Activated CD4-positive, alpha-beta memory T cell treated with anti-CD3 and anti-CD28 coated beads, Interleukin-2, amount 10 ng/mL, durations not matched to agents 7 days and 5 days (primary cell): ENCODE measurements at regions not wholly inside any gene's neighbourhood (a gene's known extent, or its start where the extent isn't known, plus 50 kb on each side); places are given as distances from the start of the nearest gene placed in this dataset.
A peak's percentile ranks its signal among the peaks of the same experiment; 100 is the strongest.
"Not testable (repeated sequence)": the region's sequence is repeated elsewhere in the genome, so short reads cannot be mapped to it uniquely, and the experiment has no call there.

ENCODE experiments used
- CTCF ChIA-PET: fragments of 350-600 bp; sonication (Branson Sonifier 250); formaldehyde crosslinking; loops from one replicate; lab custom pipeline; 2021; ENCODE audit warnings: antibody characterized with exemption, inconsistent platforms; lab: Charles Lee
- POLR2A ChIA-PET: fragments of 350-600 bp; sonication (Branson Sonifier 250); formaldehyde crosslinking; loops from one replicate; lab custom pipeline; 2021; ENCODE audit warnings: antibody characterized with exemption; lab: Charles Lee
- DNase-seq: peaks from one replicate; pipeline ENCODE4 v3.0.0-alpha.2; 2020
- H3K27ac Mint-ChIP-seq: one replicate; pipeline ENCODE4 v1.8.0; 2021; ENCODE audit warnings: mild to moderate bottlenecking, mixed read lengths
- H3K27me3 Mint-ChIP-seq: one replicate; pipeline ENCODE4 v1.8.0; 2021; ENCODE audit warnings: mixed read lengths
- H3K36me3 Mint-ChIP-seq: one replicate; pipeline ENCODE4 v1.8.0; 2021; ENCODE audit warnings: low read depth, mixed read lengths
- H3K4me1 Mint-ChIP-seq: one replicate; pipeline ENCODE4 v1.8.0; 2021; ENCODE audit warnings: mixed read lengths
- H3K4me3 Mint-ChIP-seq: one replicate; pipeline ENCODE4 v1.8.0; 2021; ENCODE audit warnings: mild to moderate bottlenecking, mixed read lengths
- H3K9me3 Mint-ChIP-seq: one replicate; pipeline ENCODE4 v1.8.0; 2021; ENCODE audit warnings: mixed read lengths

DNA sequence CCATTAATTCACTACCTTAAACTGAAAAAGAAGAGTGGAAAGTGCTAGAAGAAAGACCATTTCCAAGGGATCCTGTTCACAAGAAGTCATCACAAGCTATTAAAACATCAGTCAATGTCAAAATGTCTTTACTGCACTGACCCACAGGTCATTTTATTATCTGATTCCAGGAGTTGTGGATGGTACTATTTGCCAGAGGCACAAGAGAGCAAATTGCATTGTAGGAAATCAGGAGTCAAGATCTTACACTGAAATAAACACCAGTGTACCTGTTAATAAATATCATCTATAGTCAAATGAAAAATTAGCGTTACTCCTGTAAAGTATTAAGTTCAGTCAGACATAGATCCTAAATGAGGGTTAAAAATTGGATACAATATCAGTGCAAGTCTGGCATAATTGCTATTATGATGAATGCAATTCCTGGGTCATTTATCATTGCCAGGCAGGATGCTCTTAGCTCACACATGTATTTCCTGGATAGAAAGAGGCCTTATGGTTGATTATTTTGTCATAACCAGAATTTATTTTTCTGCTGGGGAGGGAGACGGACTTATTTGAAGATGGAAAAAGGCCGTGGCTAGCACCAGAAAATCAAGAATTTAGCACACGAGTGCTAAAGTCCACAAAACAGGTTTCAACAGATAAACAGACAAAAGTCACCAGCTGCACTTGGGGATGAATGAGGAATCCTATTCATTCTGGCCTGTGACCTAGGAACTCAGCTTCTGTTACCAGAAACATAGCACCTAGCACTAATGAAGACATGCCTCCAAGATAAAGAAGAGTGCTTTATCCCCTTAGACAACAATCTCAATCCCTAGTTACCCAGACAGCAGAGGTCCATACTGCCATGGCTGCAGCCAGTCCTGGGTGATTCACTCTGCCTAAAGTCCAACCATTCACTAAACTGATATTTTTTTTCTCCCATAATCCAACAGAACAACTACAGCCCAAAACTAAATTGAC lies 683.1 kb upstream of the POM121L12 start:
- H3K4me1 Mint-ChIP-seq: no peaks in the 10 kb centered on the region
- peaks cover 7% of the 10 kb centered on the region for H3K9me3 Mint-ChIP-seq
- no peak overlapping the region for H3K4me3 Mint-ChIP-seq
- no peak for DNase-seq
- no peak overlapping the region for H3K27ac Mint-ChIP-seq
- POLR2A ChIA-PET: no interaction called here
- no peaks in the 10 kb centered on the region for H3K36me3 Mint-ChIP-seq
- CTCF ChIA-PET: no interaction called here
- H3K27me3 Mint-ChIP-seq: no peaks in the 10 kb centered on the region

DNA sequence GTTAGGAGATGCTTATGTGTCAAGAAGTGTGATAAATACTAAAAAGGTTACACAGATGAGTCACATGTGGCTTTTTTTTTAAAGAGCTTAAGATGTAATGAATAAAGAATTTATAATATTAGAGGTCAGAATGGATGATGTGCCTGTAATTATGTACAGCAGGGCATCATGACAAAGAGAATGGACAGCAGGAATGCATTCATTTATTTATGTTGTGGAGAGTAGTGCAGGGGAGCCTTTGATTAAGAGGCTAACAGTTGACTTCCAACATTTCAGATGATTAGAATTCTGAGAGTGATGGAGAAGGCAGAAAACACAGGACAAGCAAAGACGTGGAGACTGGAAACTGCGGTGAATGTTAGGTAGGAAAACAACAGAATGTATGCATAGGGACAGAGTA lies 691.4 kb upstream of the POM121L12 start:
- H3K27me3 Mint-ChIP-seq: no peaks in the 10 kb centered on the region
- no peak overlapping the region for H3K4me3 Mint-ChIP-seq
- peaks cover 15% of the 10 kb centered on the region for H3K9me3 Mint-ChIP-seq
- ChIA-PET POLR2A (no interaction called here), CTCF (no interaction called here)
- no peaks in the 10 kb centered on the region for H3K4me1 Mint-ChIP-seq
- H3K36me3 Mint-ChIP-seq: no peaks in the 10 kb centered on the region
- H3K27ac Mint-ChIP-seq: no peak overlapping the region
- DNase-seq: no peak

DNA sequence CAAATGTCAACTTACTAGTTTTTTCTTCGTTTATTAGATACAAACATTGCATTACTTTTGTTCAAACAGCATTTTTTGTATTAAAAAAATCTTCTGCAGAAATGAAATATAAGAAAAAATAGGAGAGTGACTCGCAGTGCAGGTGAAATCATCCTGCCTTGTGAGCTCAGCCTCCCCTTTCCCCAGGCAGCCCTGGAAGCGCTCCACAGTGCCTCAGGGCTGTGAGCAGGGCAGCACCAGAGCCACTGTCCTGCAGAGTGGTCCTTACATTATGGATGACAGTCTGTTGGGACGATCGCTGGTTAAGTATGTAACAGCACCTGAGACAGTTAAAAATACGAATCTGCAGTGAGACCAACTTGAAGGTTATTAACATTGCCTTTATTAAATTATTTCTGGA lies 695.4 kb upstream of the POM121L12 start:
- no peaks in the 10 kb centered on the region for H3K27me3 Mint-ChIP-seq
- no peak for DNase-seq
- POLR2A ChIA-PET: no interaction called here
- no peaks in the 10 kb centered on the region for H3K36me3 Mint-ChIP-seq
- no peaks in the 10 kb centered on the region for H3K4me1 Mint-ChIP-seq
- no peak overlapping the region for H3K27ac Mint-ChIP-seq
- CTCF ChIA-PET: no interaction called here
- peaks cover 13% of the 10 kb centered on the region for H3K9me3 Mint-ChIP-seq
- H3K4me3 Mint-ChIP-seq: no peak overlapping the region

- H3K36me3 Mint-ChIP-seq, H3K4me3 Mint-ChIP-seq, H3K27me3 Mint-ChIP-seq, H3K4me1 Mint-ChIP-seq, CTCF ChIA-PET, H3K27ac Mint-ChIP-seq, POLR2A ChIA-PET: not testable (repeated sequence)
- DNase-seq: peak; percentile 18
- peaks cover 16% of the 10 kb centered on the region for H3K9me3 Mint-ChIP-seq
Measured at GRCh38 chr7:52328328-52328727, 707.1 kb upstream of the POM121L12 start.

GRCh38 chr7:52325237-52325636 lies 710.2 kb upstream of the POM121L12 start:
- H3K36me3 Mint-ChIP-seq: no peaks in the 10 kb centered on the region
- H3K9me3 Mint-ChIP-seq: peaks cover 16% of the 10 kb centered on the region
- no peak for DNase-seq
- H3K4me3 Mint-ChIP-seq: no peak overlapping the region
- ChIA-PET CTCF (no interaction called here), POLR2A (no interaction called here)
- no peaks in the 10 kb centered on the region for H3K27me3 Mint-ChIP-seq
- H3K27ac Mint-ChIP-seq: no peak overlapping the region
- no peaks in the 10 kb centered on the region for H3K4me1 Mint-ChIP-seq

GRCh38 chr7:52323202-52323746 lies 712.2 kb upstream of the POM121L12 start:
- H3K36me3 Mint-ChIP-seq: no peaks in the 10 kb centered on the region
- H3K4me3 Mint-ChIP-seq: no peak overlapping the region
- H3K4me1 Mint-ChIP-seq: no peaks in the 10 kb centered on the region
- no peak overlapping the region for H3K27ac Mint-ChIP-seq
- CTCF ChIA-PET: no interaction called here
- POLR2A ChIA-PET: no interaction called here
- H3K9me3 Mint-ChIP-seq: peaks cover 13% of the 10 kb centered on the region
- no peak for DNase-seq
- no peaks in the 10 kb centered on the region for H3K27me3 Mint-ChIP-seq

DNA sequence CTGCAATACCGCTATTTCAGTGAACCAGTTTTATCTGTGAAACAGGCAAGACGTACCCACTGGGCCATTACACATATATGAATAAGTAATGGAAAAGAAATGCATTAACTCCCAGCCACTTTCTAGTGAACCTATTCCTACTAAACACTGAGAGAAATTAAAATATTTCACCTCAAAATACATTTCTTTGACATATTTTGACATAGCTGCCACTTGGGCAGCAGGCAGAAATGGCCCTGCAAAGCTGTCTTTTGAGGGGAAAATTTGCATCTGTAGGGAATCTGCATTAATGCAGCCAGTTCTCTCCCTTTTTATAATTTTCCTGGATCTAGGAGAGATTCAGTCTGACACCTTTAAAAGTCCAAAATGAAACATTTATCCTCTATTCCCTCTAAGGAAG lies 714.8 kb upstream of the POM121L12 start:
- no peak for DNase-seq
- Mint-ChIP-seq H3K27me3 (no peaks in the 10 kb centered on the region), H3K36me3 (no peaks in the 10 kb centered on the region), H3K4me1 (no peaks in the 10 kb centered on the region), H3K4me3 (no peak overlapping the region), H3K9me3 (peaks cover 9% of the 10 kb centered on the region), H3K27ac (no peak overlapping the region)
- POLR2A ChIA-PET: no interaction called here
- CTCF ChIA-PET: no interaction called here

GRCh38 chr7:52317921-52318320 lies 717.5 kb upstream of the POM121L12 start:
- peaks cover 10% of the 10 kb centered on the region for H3K9me3 Mint-ChIP-seq
- CTCF ChIA-PET: no interaction called here
- H3K27ac Mint-ChIP-seq: no peak overlapping the region
- POLR2A ChIA-PET: no interaction called here
- H3K4me3 Mint-ChIP-seq: no peak overlapping the region
- no peaks in the 10 kb centered on the region for H3K27me3 Mint-ChIP-seq
- no peaks in the 10 kb centered on the region for H3K4me1 Mint-ChIP-seq
- DNase-seq: no peak
- no peaks in the 10 kb centered on the region for H3K36me3 Mint-ChIP-seq

- no peaks in the 10 kb centered on the region for H3K36me3 Mint-ChIP-seq
- H3K4me3 Mint-ChIP-seq: no peak overlapping the region
- ChIA-PET CTCF (no interaction called here), POLR2A (no interaction called here)
- H3K27ac Mint-ChIP-seq: no peak overlapping the region
- peaks cover 12% of the 10 kb centered on the region for H3K9me3 Mint-ChIP-seq
- H3K27me3 Mint-ChIP-seq: no peaks in the 10 kb centered on the region
- no peaks in the 10 kb centered on the region for H3K4me1 Mint-ChIP-seq
- DNase-seq: no peak
Measured at GRCh38 chr7:52311886-52312285, 723.5 kb upstream of the POM121L12 start.

GRCh38 chr7:52309631-52310030 lies 725.8 kb upstream of the POM121L12 start:
- Mint-ChIP-seq H3K9me3 (peaks cover 7% of the 10 kb centered on the region), H3K4me1 (no peaks in the 10 kb centered on the region), H3K27me3 (no peaks in the 10 kb centered on the region), H3K4me3 (no peak overlapping the region), H3K27ac (no peak overlapping the region), H3K36me3 (no peaks in the 10 kb centered on the region)
- ChIA-PET POLR2A (no interaction called here), CTCF (no interaction called here)
- DNase-seq: no peak

DNA sequence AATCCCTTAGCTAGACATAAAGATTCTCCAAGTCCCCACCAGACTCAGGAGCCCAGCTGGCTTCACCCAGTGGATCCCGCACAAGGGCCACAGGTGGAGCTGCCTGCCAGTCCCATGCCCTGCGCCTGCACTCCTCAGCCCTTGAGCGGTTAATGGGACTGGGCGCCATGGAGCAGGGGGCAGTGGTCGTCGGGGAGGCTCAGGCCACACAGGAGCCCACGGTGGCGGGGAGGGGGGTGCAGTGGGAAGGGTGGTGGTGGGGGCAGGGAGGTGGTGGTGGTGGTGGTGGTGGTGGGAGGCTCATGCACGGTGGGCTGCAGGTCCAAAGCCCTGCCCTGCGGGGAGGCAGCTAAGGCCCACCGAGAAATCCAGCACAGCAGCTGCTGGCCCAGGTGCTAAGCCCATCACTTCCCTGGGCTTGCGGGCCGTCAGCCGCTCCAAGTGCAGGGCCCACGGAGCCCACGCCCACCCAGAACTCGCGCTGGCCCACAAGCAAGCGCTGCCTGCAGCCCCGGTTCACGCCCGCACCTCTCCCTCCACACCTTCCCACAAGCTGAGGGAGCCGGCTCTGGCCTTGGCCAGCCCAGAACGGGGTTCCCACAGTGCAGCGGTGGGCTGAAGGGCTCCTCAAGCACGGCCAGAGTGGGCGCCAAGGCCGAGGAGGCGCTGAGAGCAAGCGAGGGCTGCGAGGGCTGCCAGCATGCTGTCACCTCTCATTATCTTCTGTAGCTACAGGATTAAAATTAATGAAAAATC lies 732.5 kb upstream of the POM121L12 start:
- DNase-seq: no peak
- no peak overlapping the region for H3K27ac Mint-ChIP-seq
- ChIA-PET CTCF (no interaction called here), POLR2A (no interaction called here)
- H3K27me3 Mint-ChIP-seq: no peaks in the 10 kb centered on the region
- no peak overlapping the region for H3K4me3 Mint-ChIP-seq
- H3K9me3 Mint-ChIP-seq: peaks cover 9% of the 10 kb centered on the region
- no peaks in the 10 kb centered on the region for H3K36me3 Mint-ChIP-seq
- no peaks in the 10 kb centered on the region for H3K4me1 Mint-ChIP-seq

- Mint-ChIP-seq H3K9me3 (peaks cover 16% of the 10 kb centered on the region), H3K27me3 (no peaks in the 10 kb centered on the region), H3K36me3 (no peaks in the 10 kb centered on the region), H3K4me1 (no peaks in the 10 kb centered on the region), H3K4me3 (no peak overlapping the region), H3K27ac (no peak overlapping the region)
- POLR2A ChIA-PET: no interaction called here
- no peak for DNase-seq
- CTCF ChIA-PET: no interaction called here
Measured at GRCh38 chr7:52297128-52297527, 738.3 kb upstream of the POM121L12 start.

DNA sequence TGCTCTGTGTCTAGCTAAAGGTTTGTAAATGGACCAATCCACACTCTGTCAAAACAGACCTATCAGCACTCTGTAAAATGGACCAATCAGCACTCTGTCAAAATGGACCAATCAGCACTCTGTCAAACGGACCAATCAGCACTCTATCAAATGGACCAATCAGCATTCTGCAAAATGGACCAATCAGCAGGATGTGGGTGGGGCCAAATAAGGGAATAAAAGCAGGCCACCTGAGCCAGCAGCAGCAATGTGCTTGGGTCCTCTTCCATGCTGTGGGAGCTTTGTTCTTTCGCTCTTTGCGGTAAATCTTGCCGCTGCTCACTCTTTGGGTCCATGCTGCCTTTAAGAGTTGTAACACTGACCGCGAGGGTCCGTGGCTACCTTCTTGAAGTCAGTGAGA lies 740.5 kb upstream of the POM121L12 start:
- no peak overlapping the region for H3K4me3 Mint-ChIP-seq
- POLR2A ChIA-PET: no interaction called here
- H3K36me3 Mint-ChIP-seq: no peaks in the 10 kb centered on the region
- DNase-seq: no peak
- H3K27me3 Mint-ChIP-seq: no peaks in the 10 kb centered on the region
- CTCF ChIA-PET: no interaction called here
- peaks cover 14% of the 10 kb centered on the region for H3K9me3 Mint-ChIP-seq
- H3K27ac Mint-ChIP-seq: no peak overlapping the region
- no peaks in the 10 kb centered on the region for H3K4me1 Mint-ChIP-seq
